ENCODE measurements at regions not wholly inside any gene's neighbourhood (a gene's known extent, or its start where the extent isn't known, plus 50 kb on each side); places are given as distances from the start of the nearest gene placed in this dataset.

GRCh38 chr6:48893048-48893447, 570.0 kb downstream of the MMUT start:
- DNase-seq: no peak

- DNase-seq: no peak
Observed at GRCh38 chr6:48891308-48891707, 571.7 kb downstream of the MMUT start.

- DNase-seq: no peak
Observed at GRCh38 chr6:48889429-48889828, 573.6 kb downstream of the MMUT start.

GRCh38 chr6:48883116-48883515, 579.9 kb downstream of the MMUT start:
- no peak for DNase-seq

- DNase-seq: no peak
Observed at GRCh38 chr6:48881551-48881950, 581.5 kb downstream of the MMUT start.

DNA sequence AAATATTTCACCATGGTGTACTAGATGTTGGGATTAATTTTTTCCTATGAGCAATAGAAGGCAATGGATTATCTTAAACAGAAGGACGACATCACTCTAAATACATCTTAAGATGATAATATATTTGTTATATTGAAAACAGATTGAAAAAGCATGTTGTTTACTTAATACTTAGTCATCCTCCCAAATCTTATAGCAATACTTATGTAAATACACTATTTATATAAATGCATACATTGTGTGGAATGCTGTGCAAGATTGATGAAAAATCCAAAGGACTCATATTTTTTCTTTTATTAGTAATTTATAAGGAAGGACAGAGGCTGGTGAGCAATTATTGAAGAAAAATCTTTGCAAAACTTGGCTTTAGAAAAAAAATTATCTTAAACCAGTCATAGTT, 593.5 kb downstream of the MMUT start:
- no peak for DNase-seq

DNA sequence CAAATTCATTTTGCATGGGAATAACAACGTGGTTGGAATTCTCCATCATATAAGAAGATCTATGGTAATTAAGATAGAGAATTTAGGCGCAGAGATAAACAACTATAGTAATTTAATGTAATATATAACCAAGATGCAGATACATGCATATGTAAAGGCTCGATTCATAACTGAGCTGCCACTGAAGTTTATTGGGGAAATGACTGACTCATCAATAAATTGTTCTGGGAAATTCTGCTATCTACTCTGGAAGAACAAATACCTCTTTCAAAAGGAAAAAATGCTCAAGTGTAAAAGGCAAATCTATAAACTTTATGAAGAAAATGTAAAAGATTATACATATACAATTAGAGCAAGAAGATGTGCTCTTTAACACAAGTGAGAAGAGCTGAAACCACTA, 596.4 kb downstream of the MMUT start:
- DNase-seq: no peak

DNA sequence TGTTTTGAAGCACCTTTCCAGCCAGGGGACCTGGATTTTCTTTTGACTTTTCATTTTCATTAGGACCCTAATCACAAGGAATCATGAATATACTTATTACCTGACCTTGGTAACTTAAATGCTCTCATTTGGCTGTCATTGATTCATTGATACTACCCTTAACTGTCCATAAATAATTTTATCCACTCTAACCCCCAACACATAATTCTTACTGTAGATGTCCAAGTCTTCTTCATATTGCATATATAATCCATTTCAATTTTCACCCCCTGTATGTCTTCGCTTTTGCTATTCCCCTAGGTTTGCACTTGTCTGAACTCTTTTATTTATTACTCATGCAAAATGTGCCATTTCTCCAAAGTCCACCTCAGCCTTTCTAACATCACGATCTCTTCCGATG, 602.9 kb downstream of the MMUT start:
- DNase-seq: no peak

DNA sequence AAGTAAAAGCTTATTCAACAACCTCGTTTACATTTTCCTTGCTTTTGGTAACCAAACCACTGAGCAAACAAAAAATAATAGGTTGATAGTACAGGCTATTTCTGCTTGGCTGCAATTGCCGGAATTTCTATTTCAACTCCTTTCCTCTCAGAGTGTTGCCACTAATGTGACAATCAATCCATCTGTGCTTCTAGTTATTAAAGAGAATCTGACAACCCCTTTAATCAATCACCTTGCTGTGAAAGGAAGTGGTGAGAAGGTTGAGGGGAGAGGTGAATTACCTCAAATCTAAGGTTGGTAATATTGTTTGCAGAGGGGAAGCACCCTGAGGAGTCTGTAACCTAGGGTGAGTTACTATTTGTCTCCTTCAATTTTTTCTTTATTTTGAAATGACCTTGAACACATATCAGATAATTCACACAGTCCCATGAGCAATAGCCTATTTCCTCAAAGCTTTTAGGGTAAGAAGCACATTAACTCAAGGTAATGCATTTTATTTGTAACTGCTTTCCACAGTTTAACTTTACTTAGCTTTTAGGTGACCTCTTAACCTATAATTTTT, 603.4 kb downstream of the MMUT start:
- DNase-seq: no peak

- no peak for DNase-seq
Observed at GRCh38 chr6:48845219-48845618, 617.8 kb downstream of the MMUT start.

DNA sequence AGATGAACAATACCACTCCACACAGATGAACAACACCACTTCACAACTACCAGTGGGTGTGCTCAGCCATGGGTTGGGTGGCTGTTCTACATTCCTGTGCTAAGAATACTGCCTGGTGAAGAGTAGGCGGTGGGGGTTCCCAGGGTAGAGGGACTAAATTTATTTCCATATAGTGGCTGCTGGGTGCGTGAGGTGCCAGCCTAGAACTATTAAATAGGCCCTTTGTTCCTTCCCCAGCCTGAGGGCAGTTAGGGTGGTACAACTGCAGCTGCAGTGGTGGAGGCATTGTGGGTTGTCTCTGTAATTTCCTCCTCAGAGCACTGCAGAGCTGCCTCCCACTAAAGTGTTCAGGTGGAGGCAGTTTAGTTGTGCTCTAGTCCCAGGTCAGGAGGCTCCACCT, 618.4 kb downstream of the MMUT start:
- no peak for DNase-seq

GRCh38 chr6:48840896-48841295, 622.2 kb downstream of the MMUT start:
- DNase-seq: no peak

DNA sequence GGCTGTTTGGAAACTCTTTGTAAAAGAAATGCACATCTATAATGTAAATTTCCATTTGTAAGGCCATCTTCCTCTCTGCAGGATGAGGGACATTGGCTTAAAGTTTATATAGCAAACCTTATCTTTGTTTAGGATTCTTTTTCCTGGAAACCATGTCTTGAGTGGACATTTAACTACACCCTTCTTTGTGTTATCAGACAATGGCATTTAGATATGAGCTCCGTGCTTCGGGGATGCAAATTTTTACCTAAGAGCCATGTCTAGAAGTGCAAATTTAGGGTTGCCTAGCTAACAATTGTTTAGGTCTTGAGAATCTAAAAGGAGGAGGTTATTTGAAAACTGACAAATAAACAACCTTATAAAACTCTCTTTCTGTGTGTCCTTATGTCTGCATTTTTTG, 623.8 kb downstream of the MMUT start:
- DNase-seq: no peak

DNA sequence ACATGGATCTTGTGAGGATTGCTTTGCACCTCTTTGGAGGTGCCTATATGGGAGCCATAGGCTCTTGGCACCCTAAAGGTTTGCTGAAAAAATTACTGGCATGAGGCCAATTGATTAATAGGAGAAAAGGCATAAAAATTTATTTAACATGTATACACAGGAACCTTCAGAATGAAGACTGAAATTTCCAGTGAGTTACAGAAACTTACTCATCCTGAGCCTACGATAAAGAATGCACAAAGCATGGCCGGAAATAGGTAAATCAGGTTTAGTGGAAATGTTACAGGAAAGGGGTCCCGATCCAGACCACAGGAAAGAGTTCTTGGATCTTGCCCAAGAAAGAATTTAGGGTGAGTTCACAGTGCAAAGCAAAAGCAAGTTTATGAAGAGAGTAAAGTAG, 625.3 kb downstream of the MMUT start:
- no peak for DNase-seq

DNA sequence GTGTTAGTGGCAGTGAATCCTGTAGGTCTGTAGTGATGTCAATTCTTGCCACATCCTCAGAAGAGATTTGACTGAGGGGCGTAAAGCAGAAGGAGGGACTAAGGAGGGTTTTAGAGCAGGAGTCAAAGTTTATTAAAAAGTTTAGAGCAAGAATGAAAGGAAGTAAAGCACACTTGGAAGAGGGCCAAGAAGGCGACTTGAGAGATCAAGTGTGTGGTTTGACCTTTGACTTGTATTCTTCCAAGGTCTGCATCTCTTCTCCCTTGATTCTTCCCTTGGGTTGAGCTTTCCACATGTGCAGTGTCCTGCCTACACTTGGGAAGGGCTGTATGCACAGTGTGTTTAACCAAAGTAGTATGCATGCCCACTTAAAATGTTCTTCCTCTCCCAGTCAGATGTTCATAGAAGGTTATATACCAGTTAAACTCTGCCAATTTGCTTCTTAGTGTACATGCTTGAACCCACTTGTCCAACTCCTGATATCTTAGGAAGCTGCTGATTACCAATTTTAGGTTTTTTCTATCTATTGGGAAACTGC, 627.6 kb downstream of the MMUT start:
- no peak for DNase-seq

DNA sequence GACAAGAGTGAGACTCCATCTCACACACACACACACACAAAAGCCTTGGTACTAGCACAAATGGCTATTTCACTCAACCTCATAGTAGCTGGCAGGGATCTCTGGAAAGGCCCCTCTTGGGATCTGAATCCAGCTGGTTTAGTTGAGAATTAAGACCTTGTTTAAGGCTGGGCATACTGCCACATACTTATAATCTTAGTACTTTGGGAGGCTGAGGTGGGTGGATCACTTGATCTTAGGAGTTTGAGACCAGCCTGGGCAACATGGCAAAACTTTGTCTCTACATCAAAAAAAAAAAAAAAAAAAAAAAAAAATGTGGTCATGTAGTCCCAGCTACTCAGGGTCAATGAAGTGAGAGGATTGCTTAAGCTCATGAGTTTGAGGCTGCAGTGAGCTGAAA, 628.3 kb downstream of the MMUT start:
- no peak for DNase-seq

- no peak for DNase-seq
Observed at GRCh38 chr6:48833916-48834315, 629.1 kb downstream of the MMUT start.

DNA sequence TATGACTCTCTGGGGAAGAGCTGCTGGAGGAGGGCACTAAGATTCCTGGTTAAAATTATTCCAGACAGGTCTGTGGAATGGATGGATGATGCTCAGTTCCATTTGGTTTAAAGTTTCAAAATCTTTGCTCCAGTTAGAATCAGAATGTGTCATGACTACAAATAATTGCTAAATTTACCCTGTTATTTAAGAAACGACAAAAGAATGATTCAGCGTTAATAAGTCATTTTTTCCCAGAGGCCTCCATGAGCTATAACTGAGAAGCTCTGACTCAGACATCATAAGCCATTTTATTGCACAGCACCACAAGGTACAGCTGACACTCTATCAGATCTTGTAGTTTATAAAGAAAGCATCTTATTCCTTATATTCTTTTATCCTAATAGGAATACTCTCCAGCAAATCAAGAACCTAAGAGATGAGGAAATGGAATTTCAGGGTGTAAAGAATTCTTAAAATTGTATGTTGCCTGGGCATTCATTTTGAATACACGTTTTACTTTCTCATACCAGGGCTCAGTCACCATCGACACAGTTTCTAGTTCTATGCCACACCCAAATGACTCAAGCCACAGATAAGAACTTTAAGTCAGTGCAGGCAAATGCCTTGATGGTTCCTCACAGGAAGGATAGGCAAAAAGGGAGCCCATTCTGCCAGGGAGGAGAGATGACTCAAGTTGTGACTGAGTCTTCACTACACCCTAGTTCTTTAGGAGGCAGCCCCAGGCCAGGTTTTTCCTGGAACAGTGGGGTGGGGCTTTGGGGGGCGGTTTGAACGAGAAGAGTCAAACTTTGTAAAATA, 636.0 kb downstream of the MMUT start:
- no peak for DNase-seq

DNA sequence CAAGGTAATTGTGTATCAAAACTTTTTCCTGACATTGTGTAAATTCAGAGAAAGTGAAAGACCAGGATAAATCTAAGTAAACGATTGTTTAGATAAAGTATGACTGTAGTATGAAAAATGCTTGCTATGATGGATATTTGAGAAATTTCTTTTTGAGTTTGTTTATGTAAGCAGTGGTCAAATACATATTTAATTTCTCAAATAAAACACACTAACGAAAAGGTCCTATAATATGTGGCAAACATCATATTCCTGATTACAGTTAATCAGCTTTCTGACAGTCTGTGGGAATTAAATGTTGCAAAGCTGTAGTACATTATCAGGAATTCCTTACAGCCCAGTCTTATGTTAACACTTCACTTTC, 636.9 kb downstream of the MMUT start:
- DNase-seq: no peak

- no peak for DNase-seq
Observed at GRCh38 chr6:48825501-48826151, 637.4 kb downstream of the MMUT start.

GRCh38 chr6:48818052-48818412, 645.0 kb downstream of the MMUT start:
- DNase-seq: no peak

- DNase-seq: no peak
Observed at GRCh38 chr6:48817333-48818051, 645.6 kb downstream of the MMUT start.

- DNase-seq: no peak
Observed at GRCh38 chr6:48814957-48815356, 648.1 kb downstream of the MMUT start.

- DNase-seq: no peak
Observed at GRCh38 chr6:48813836-48814235, 649.2 kb downstream of the MMUT start.

All from activated effector memory CD4-positive, alpha-beta T cell treated with anti-CD3 and anti-CD28 coated beads, Interleukin-2, amount 50 U/mL, for 16 hours (primary cell).